CD4-positive, alpha-beta T cell treated with Interferon alpha-2 for 1 hour (primary cell): ENCODE measurements at regions not wholly inside any gene's neighbourhood (a gene's known extent, or its start where the extent isn't known, plus 50 kb on each side); places are given as distances from the start of the nearest gene placed in this dataset.
A peak's percentile ranks its signal among the peaks of the same experiment; 100 is the strongest.

Experiments
- DNase-seq, 2 donors: peaks; one replicate each; pipeline ENCODE4 v3.0.0-alpha.2; 2020 to 2022

- DNase-seq, result no peak
These were observed 166.4 kb upstream of the SLC38A2 start for GRCh38 chr12:46538976-46539375.

DNA sequence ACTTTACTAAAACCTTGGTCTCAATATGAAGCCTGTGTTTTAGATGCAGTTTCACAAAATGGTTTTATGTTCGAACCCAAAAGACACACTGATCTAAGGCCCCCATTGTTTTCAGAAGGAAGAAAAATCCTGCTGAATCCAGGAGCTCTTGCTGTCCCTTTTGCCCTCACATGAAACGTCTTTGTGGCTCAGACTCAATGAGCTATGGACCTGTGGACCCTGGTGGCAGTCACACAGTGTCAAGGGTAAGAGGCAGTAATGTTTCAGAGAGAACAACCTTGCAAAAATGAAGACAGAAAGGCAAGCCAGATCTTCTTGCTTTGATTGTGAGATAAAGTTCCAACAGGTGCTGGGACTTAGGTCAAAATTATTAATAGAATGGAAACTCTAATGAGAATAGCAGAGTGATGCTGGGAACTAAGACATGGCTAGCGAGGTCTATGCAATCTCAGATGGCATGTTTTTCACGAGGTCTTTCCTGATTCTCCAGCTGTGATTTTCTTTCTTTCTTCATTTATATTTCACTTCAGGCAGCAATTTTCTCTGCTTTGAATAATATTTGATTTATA lies 164.9 kb upstream of the SLC38A2 start:
- no peak for DNase-seq

DNA sequence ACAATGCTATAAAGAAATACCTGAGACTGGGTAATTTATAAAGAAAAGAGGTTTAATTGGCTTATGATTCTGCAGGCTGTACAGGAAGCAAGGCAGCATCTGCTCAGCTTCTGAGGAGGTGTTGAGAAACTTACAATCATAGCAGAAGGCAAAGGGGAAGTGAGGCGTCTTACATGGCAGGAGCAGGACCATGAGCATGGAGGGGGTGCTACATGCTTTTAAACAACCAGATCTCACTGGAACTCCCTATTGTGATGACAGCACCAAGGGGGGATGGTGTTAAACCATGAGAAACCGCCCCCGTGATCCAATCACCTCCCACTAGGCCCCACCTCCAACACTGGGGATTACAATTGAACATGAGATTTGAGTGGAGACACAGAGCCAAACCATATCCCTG lies 163.7 kb upstream of the SLC38A2 start:
- DNase-seq, result peak in 1 of 2 donors; percentile 16

DNA sequence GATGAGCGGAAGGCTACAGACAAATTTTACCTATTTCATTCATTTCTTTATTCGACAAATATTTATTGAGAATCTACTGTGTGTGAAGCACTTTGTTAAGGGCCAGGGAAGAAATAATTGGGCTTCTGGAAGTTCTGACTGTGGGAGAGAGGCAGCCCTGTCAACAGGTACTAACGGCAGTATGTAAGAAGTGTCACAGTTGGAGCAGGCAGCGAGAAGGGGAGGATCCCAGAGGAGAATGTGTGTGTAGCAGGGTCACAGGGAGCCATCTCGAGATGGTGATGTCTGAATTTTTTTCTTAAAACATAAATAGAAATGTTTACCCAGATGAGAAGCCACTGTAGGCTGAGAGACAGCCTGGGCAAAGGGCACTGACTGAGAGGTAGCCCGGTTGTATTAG lies 163.3 kb upstream of the SLC38A2 start:
- no peak for DNase-seq

- DNase-seq, result no peak
These were observed 162.8 kb upstream of the SLC38A2 start for GRCh38 chr12:46535376-46535775.

DNA sequence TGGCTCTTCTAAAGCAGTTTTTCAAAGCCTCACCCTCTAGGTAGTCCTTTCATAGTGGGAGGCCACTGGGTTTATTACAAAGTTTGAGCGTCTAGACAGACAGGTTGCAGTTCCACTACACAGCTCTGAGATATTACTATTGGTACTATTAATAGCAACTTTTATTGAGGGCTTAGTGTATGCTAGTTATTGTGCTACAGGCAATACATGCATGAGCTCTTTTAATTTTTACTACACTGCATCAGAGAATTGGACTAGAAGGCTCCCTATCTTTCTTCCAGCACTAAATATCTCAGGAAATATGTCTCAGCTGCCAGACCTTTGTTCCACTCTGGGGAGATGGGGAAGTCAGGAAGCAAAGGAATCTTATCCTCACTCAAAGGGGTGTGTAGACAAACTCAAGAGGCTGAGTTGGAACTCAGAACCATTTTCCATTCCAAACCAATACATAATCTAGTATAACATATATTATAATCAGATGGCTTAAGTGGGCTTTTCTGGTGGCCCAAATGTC lies 161.8 kb upstream of the SLC38A2 start:
- no peak for DNase-seq

GRCh38 chr12:46533723-46534122 lies 161.2 kb upstream of the SLC38A2 start:
- no peak for DNase-seq

GRCh38 chr12:46531804-46532203 lies 159.2 kb upstream of the SLC38A2 start:
- DNase-seq, result no peak

DNA sequence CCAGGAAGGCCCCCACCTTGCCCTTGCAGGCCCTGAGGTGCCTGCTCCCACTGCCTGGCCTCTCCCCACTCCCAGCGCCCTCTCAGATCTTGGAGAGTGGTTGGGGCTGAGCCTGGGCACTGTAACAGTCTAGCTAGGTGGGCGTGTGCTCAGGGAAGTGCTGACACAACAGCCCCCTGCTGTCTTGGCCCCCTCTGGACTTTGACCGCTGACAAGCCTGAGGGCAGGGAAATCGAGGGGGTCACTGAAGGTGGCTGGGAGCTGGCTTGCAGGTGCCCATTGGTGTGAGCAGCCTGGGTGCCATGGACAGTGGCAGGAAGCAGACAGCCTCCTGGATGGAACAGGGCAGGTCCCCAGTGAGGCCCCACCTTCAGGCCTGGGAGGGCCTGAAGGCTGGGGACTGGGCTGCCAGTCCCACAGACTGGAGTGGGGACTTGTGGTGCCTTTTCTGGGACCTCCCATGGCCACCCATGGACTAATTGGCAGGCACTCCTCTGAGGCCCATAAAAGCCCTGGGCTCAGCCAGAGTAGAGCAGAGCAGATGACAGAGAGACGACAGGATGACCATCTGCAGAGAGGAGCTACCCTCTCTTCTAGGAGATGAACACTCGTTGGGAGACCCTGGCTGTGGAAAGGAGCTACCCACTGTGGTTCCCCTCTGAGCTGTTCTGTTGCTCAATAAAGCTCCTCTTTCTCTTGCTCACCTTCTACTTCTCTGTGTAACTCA lies 158.6 kb upstream of the SLC38A2 start:
- no peak for DNase-seq

GRCh38 chr12:46530373-46531056 lies 157.9 kb upstream of the SLC38A2 start:
- no peak for DNase-seq

DNA sequence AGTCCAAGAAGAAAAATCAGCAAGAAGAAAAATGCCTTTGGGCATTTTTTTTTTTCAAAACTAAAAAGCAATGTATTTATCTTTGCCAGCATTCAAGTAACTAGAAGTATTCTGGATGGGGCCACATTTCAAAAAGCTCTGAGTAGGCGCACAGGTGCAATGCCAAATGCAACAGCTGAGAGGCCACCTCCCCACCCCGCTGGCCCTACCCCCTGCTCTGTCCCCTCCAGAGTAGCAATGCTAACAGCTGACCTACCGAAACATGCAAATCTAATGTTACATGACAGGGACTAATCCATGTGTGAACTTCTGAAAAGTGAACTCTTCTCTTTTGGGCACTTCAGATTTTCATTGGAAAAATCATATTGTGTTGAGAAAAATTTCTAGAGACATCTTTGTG lies 153.7 kb upstream of the SLC38A2 start:
- no peak for DNase-seq

- no peak for DNase-seq
These were observed 152.2 kb upstream of the SLC38A2 start for GRCh38 chr12:46524778-46525177.

GRCh38 chr12:46523863-46524770 lies 151.5 kb upstream of the SLC38A2 start:
- peak; percentile 49 to 78 for DNase-seq

DNA sequence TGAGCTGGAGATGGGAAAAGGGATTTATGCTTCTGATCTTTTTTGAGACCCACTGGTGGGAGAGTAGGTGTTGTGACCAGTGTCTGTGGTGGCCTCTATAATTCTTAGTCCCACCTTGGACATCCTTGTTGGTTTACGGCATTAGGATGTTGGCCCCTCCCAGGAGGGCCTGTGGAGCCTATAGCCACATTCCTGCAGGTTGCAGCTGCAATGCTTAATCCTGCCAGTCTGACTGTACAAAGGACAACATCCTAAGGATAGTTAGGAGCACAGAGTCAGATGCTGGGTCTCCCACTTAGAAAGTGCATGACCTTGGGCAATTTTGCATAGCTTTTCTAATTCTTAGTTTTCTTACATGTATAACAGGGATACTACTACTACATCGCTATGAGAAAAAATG lies 150.9 kb upstream of the SLC38A2 start:
- no peak for DNase-seq

- DNase-seq, result no peak
These were observed 149.5 kb upstream of the SLC38A2 start for GRCh38 chr12:46522071-46522470.

DNA sequence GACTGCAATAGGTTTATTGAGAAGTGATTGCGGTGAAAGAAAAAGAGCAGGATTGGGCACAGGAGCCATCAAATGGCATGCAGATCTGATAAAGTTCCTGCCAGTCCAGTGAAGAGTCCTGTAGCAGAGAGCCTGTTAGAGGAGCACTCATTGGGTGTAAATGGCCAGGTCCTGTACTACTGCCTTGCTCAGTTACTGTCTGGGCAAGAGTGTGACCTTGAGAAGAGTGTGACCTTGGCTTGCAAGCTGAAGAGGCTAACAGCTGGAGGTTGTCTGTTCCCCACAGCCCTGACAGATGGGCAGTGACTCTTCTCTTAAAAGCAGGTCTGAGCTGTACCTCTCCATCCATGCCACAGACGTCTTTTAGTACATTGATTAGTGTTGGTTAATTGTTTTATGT lies 148.6 kb upstream of the SLC38A2 start:
- DNase-seq, result no peak

DNA sequence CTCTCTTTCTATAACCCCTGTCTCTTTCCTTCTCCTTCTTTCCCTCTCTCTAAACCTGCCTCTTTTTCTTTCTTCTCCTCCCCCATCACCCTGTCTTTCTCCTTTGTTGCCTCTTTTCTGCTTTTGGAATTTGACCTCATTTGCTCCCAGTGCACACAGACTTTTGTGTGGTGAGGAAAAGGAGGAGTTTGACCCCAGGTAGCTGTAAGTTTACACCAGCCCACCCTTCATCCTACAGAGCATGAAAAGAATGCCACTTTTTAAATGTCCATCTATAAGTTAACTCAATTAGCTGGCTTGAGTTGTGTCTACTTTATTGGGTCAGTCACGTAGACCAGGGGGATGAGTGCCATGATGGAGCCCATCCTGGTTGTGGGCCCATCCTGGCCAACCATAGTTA lies 146.8 kb upstream of the SLC38A2 start:
- no peak for DNase-seq

DNA sequence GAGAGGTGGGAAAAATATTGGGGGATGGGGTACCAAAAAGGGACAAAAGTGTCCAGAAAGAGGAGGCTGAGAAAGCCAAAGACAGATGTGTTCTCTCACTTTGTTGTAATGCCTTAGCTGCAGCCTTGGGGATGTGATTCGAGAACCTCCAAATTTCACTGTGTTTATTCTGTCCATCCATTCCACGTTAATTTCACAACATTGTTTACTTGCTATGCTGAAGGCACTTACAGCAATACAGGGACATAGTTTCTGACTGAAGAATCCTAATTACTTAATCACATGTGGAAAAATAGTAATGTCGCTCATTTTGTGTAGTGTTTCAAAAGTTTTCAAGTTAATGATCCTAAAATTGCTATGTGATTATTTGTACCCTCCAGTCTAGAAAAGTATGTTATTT lies 146.2 kb upstream of the SLC38A2 start:
- no peak for DNase-seq

- no peak for DNase-seq
These were observed 145.6 kb upstream of the SLC38A2 start for GRCh38 chr12:46518169-46518568.

GRCh38 chr12:46517579-46517962 lies 145.0 kb upstream of the SLC38A2 start:
- DNase-seq, result no peak

DNA sequence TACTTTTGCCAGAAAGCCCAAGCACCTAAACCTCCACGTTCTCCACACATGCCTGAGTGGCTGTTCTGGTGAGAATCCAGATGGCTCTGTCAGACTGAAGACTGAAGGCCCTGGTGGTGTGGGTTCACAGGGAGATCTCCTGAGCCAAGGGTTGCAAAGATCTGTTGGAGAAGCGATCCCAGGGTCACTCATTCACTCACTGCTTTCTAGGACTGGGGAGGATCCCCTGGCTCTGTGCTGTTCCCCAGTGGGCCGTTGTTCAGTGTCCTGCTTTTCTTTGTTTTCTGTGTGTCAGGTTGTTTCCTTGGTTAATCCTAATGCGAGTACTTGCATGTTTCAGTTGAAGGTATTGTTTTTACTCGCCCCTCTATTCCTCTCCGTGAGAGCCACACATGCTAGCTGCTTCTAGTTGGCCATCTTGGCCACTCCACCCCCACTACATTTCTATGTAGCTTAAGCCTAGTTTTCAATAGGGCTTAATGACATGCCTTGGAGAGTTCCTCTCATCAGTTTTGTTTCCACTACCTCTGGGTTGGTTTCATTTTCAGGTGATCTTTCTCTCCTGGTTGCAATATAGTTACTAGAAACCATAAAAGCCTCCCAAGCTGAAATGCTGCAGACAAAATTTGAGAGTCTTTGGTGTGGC lies 144.5 kb upstream of the SLC38A2 start:
- DNase-seq, result peak in 1 of 2 donors; percentile 53

- no peak for DNase-seq
These were observed 143.8 kb upstream of the SLC38A2 start for GRCh38 chr12:46516238-46516932.
